GM18511 (cell line): ENCODE measurements at regions not wholly inside any gene's neighbourhood (a gene's known extent, or its start where the extent isn't known, plus 50 kb on each side); places are given as distances from the start of the nearest gene placed in this dataset.
A peak's percentile ranks its signal among the peaks of the same experiment; 100 is the strongest.

Source experiments
- ATAC-seq: cut with Tn5 transposase; IDR thresholded peaks from one replicate; pipeline ENCODE4 v1.9.1; 2021; ENCODE audit warnings: mild to moderate bottlenecking, moderate library complexity; ENCODE audit not compliant: unreplicated experiment

DNA sequence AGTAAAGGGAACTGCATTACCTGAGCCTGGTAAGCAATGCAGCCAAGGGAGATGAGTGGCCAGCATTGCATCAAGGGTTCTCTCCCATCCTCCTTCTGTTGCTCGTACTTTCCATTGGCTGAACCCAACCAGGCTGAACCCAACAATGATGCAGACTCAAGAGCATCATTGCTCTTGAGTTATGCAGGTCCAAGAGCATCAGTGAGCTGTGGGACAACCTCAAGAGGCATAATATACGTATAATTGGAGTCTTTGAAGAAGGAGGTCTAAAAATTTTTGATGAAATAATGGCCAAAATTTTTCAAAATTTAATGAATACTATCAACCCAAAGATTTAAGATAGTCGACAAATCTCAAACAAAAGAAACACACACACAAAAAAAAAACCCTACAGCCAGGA, 213.0 kb downstream of the RNF152 start:
- ATAC-seq: no peak

DNA sequence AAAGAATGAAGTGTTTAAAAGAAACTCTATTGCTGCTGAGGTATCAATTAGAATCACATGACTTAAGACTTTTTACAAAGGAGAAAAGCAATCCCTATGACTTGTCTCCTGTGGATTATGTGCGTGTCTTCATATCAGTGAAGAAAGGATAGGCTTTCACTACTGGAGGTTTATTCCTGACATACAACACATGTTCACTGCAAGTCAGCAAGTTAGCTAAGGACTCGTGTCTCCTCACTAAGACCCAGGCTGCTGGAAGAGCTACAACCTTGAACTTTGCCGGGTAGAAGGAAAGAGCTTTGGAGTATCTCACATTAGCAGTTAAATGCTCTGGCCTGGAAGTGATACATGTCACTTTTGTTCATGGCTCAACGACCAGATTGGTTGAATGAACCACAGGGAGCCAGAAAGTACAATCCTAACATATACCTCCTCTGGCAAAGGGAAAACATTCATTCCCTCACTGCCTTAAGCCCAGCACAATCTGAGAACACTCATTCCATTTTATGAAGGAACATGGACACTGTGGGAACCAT, 215.3 kb downstream of the RNF152 start:
- ATAC-seq: no peak

DNA sequence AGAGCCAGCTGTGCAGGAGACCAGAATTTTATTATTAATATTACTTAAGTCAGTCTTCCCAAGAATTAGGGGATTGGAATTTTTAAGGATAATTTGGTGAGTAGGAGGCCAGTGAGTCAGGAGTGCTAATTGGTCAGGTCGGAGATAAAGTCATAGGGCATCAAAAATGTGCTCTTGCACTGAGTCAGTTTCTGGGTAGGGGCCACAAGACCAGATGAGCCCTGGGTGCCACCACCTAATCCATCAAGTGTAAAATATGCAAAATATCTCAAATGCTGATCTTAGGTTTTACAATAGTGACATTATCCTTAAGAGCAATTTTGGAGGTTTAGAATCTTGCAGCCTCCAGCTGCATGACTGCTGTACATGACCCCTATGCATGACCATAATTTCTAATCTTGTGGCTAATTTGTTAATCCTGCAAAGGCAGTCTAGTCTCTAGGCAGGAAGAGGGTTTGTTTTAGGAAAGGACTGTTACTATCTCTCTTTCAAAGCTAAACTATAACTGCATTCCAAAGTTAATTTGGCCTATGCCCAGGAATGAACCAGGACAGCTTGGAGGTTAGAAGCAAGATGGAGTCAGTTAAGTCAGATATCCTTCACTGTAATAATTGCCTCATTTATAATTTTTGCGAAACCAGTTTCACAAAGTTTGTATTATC, 215.9 kb downstream of the RNF152 start:
- ATAC-seq: no peak

DNA sequence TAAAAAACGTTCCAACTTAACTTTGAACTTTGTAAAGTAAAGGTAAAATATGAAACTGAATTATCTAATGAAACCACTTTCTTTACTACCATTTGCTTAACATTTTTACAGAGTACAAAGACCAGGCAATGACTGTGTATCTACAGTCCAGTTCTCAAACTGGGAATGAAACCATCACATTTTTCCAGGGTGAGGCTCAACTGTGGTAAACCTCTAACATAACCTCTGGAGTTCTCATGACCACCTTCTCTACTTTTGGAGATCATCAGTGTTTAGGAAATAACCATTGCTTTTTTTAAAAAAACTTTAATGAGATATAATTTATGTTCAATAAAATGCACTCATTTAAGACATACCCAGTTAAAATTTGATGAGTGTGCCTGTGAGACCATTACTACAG, 223.5 kb downstream of the RNF152 start:
- ATAC-seq: no peak

DNA sequence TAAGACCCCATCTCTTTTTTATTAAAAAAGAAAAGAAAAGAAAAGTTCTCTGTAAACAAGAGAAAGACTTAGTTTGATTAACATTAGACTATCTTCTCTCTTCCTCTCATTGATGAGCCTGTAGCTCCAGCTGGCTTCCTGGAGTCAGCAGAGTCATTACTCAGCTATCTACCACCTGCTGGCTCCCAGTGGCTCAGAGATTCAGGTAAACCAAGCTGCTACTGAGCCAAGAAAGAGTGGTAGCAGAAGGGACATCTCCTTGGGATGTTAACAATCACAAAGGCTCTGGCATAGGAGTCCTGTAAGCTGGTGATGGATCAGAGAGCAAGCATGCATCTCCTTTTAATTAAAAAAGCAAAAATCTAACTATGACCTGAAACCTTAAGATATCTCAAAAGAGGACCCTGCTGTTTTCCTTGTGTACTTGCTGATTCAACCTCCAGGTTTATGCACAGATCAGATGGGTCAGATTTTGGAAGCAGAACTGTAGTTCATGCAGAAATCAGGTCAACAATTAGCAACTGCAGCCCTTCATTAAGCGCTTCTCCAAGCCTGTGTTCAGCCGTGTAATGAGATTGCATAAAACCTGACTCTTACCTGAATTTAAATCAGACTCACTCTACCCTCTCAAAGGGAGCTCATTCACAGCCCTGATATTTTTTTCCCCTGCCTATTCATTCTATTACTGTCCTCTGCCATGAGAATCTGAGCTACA, 225.8 kb downstream of the RNF152 start:
- ATAC-seq: no peak

DNA sequence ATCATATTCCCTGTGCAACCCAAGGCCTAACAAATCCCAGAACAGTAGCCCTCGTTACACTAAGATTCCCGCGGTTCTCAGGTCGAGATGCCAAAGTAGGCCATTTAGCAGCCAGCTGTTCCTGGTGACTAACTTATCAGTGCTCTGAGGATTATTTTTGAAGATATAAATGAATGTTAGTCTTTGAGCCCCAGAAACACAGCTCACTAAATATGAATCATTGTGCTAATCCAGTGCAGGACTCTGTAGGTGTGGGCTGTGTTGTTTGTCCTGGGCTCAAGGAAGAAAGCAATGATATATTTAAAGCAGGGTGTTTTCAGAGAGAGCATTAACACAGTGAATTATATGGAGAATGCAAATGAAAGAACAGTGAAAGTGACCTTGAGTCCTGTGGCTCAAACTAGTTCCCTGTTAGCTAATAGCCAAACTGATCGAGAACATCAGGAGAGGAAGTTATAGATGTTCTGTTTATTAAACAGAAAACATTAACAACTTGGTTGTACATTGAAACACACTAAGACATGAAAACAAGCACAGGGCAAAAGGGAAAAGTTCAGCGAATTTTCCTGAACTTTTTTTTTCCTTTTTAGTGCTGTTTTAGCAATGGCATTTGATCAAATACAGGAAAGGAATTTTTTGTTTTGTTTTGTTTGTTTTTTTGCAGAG, 228.3 kb downstream of the RNF152 start:
- no peak for ATAC-seq

DNA sequence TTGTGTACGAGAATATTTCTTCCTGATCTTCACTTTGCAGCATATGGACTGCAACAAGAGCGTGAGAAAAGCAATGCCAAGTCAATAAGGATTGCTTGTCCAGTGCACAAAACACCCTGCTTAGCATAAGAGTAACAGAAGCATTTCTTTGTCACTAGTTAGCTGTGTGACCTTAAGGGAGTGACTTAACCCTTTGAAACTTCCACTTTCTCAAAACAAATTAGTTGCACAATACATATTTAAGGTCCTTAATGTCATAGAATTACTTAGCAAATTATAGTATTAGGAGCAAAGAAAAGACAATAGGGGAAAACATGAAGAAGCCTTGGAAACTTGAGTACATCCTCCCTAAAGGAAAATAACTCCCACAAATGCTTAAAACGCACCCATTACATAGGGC, 230.1 kb downstream of the RNF152 start:
- no peak for ATAC-seq

DNA sequence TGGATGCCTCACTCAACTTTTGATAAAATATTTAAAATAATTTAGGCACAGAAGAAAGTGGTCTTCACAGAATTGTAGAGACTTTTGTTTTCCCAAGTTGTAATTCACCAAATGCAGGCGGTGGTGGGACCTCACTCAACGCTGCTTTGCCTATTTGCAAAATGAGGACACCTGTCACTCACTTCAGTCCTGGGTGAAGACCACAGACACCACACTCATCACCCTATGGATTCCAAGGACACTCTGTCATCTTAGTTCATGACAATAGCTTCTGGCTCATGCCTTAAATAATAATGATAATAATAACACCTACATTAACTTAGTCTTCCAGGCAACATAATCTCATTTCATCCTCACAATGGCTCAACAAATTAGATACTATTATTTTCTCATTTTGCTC, 234.4 kb downstream of the RNF152 start:
- no peak for ATAC-seq

DNA sequence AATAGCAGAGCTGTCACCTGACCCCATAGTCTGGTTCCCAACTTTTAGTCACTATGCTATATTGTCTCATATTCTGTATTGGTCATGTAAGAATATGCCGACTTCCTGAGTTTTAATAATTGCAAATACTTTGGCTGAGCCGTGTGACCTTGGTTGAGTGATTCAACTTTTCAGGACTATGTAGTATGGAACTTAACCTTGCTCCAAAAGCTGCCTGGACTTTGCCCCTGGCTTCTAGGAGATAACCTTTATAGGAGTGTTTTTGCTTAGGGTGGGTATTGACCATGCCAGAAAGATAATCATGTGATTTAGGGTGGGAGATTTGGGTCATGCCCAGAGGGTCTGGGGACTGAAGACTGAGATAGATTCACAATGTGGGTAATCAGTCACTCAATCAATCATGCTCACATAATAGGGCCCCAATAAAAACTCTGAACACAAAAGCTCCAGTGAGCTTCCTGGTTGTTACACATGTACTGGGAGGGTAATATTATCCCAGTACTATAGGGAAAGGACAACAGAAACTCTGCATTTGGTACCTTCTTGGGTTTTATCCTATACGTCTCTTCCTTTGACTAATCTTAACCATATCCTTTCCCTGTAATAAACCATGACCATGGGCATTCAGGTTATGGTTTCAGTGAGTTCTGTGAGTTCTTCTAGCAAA, 235.6 kb downstream of the RNF152 start:
- ATAC-seq: no peak

DNA sequence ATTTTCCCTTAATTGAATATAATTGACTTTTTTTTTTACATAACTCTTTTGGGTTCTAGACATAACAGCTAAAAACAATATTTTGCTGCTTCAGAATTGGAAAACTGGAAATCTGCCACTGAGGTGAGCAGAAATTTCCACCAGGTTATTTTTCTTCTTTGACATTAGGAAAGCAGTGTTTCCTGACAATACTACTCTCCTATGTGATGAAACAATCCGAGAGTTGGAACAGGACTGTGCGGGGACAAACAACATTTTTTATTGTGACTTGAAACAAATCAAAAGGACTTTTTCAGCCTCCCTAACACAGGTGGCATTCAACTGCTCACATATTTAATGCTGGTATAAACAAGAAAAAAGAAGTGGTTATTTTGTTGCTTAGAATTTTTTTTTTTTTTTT, 237.2 kb downstream of the RNF152 start:
- no peak for ATAC-seq

DNA sequence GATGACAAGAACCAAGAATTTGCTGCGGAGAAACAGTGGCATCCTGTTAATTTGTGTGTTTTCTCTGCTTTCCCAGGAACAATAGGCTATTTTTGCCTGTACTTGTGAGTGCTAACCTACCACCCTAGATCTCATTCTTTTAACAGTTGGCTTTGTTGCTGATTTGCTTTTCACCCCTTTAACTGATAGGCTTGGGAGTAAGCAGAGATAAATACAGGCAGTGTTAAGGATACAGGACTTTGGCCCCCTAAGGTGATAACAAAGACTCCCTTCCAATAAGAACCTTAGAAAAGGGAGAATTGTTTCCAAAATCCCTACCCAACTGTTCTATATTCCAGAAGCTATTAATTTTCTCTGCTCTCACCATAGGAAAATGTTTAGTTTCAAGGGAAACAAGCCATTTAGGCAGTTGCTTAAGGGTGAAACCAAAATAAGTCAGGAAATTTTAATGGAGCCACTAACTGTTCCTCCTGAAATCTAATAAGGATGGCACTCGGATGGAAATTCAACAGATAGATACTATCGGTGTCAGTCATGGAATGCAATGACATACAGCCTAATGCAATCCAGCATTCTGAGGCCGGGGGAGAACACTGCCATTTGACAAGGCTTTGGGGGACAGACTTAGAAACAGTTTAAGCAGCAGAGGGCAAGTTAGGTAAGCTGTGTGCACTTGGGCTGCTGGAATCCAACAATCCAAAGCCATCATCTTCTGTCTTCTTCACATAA, 238.8 kb downstream of the RNF152 start:
- ATAC-seq: no peak

DNA sequence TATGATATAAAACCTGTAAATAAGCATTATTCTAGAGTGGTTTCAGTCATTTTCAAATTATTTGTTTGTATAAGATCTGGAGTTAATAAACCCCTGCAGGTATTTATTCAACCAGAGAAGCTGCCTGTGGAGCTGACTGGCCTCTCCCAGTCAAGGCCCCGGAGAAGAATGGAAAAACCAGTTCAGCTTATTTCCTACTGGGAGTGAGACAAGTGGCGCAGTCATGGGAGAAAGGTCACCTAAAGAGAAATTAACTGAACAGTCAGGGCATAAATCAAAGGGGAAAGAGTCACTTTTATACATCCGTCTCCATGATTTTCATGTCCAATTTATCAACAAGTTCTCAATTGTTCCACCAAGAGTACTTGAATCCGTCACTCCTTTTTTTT, 240.9 kb downstream of the RNF152 start:
- no peak for ATAC-seq

DNA sequence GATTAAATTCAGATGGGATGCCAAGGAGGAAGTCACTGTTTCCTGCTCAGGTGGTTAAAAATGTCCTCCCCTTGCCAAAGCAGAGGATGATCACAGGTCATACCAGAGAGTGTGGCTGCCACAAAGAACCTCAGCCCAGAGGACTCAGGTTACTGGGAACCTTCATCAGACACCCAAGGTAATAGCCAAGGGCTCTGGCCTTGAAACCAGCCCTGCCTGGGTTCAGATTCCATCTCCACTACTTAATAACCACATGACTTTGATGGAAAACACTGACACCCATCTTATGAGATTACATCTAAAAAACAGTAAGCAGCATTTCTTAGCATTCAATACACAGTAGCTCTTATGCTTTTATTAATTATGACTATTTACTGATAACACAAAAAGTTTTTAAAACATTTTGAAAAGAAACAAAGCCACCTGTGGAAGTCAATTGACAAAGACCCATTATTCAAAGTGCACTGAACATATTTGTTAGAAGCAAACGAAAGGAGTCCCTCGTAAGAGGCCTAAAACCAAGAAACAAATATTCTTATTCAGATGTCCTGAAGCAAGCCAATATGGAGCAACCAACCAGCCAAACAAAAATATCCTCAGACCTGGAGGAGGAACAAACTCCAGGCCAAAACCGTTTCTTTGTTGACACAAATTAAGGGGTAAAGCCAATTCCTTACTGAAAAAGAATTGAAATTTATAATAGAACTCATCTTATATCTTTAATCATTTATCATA, 241.5 kb downstream of the RNF152 start:
- no peak for ATAC-seq

DNA sequence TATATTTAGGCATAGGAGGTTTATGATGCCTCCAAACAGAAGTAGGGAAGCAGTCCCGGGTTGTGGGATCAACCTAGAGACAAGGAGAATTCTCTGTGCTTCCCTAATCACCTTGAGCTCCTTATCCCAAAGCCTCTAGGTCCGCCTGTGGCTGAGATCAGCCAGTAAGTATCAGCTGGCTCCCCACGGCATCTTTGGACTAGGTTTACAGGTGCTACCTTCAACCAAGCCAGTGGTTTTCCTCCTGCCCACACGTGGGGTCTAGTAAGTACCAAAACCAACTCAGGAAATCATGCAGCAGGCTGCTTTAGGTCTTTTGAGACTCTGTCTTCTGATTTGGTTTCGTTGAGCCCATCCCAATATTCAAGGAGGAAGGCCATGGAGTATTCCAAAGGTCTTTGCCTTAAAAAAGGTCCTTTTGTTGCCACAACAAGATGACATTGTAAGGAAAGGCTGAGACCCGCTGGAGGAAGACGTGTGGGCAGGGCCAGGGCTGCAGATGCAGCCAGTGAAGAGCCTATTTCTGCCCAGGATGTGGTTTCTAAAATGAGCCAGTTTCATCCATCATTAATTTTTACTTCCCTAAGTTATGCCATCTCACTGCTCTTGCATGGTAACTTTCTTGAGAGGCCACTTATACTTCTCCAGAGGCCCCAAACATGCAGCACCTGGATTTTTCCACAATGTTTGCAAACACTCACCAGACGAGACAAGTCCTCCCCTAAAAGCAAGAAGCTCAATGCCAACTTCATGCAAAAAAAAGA, 248.7 kb downstream of the RNF152 start:
- peak; percentile 54 for ATAC-seq

DNA sequence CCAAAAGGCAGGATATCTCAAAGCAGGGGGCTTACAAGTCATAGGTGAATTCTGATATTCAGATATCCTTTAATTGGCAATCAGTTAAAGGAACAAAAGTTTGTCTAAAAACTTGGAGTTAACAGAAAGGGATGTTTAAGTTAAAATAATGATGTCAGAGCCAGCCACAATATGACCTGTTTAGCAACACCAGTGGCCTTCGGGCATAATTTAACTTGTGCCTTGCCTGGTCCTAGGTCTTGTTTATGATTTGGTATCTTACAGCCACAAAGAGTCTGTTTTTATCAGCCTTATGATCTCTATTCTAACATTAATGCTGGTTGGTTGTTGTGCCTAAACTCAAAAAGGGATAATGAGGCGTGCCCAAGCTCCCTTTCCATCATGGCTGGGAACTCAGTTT, 252.9 kb downstream of the RNF152 start:
- no peak for ATAC-seq

DNA sequence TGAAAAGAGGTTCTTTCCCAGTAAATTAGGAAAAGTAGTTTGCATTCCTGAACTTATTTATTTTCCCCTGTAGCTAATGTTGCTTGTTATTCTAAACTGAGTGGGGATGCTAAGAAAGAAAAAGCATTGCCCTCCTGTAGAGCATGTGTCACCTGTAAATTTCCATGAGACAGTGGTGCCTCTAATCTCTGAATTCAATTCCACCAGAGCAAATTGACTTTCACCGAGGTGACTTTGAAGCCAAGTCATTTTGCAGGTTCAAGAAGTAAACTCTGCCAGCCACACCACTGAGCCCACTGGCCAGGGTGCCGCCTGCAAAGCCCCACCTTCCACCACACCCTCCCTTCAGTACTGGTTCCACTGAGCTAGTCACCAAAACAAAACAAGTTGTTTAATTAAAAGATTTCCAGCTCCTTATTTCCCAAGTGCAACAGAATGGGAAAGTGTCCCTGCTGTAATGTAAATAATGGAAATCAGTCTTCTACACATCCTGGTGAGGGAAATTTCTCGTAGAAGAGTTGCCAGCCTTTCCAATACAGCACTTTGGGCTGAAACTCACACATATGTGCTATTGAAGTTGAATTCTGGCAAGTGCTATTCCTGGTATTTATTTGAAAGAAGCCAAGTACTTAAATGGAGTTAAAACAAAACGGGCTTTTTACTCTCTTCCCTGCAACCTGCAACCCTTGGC, 254.8 kb downstream of the RNF152 start:
- no peak for ATAC-seq

DNA sequence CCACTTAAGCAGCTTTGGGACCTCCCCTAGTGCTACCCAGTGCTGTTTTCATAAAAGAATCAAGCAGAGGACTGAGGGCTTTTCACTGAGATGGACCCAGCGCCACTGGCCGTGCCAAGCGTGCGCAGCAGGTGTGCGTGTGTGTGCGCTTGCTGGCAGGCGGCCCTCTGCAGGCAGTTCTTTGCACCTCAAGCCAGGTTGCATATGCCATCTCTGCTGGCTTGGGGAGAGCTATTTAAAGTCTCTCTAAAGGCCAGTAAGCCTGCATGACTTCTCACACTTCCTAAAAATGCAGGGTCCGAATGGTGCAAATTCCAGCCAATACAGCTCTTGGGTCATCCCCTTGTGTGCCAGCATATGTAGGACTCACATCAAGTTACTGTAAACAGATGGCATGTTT, 255.5 kb downstream of the RNF152 start:
- ATAC-seq: no peak

DNA sequence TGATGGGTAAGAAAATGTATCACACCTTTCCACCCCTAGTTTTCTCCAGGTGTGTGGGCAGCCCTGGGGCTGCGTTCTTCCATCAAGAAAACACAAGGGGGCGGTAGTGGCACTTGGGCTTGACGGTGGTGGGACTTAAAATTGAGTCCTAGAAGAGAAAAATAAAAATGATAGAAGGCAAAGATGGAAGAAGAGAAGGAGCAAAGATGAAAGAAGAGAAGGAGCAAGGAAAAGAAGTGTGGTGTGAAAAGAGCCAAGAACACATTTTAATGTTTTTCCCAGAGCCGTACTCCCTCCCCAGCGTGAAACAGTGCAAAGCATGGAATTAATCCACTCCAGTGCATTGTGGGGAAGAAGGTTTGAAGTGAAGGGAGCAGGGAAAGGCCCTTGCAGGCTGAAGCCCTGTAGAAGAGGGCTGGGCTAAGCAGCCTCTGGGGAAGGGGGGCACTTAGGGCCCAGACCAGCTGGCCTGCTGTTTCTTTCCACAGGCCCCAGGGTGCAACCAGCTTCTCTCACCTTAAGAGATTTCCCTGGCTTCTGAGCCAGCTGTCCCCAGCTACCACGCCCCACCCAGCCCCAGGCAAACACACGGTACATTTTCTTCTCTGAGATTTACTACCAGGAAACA, 256.8 kb downstream of the RNF152 start:
- ATAC-seq: no peak
